GM19397 (cell line): ENCODE measurements at regions not wholly inside any gene's neighbourhood (a gene's known extent, or its start where the extent isn't known, plus 50 kb on each side); places are given as distances from the start of the nearest gene placed in this dataset.
"Not testable (repeated sequence)": the region's sequence is repeated elsewhere in the genome, so short reads cannot be mapped to it uniquely, and the experiment has no call there.

Experiments used
- ATAC-seq: cut with Tn5 transposase; IDR thresholded peaks from one replicate; pipeline ENCODE4 v1.9.1; 2021; ENCODE audit warnings: mild to moderate bottlenecking, moderate library complexity; ENCODE audit not compliant: unreplicated experiment

DNA sequence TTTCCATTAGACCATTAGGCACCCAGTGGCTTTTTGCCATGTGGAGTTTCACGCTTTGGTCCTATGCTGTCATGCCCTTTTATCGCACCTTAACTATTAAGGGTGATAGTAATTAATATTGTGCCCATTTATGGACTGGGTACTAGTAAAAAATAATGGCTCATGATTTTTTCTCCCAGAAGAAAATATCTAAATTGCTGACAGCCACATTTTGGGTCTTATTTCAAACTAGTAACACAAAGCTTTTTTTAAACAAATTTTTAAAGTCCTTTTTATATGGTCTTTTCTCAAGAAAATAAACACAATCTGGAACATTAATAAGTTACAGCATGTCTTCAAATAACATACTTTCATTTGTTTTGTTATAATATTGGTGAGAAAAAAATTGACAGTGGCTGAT is 179.7 kb downstream of the ANKRD7 start:
- no peak for ATAC-seq

GRCh38 chr7:118418433-118418832 is 193.9 kb downstream of the ANKRD7 start:
- no peak for ATAC-seq

GRCh38 chr7:118420888-118421287 is 196.4 kb downstream of the ANKRD7 start:
- ATAC-seq: no peak

DNA sequence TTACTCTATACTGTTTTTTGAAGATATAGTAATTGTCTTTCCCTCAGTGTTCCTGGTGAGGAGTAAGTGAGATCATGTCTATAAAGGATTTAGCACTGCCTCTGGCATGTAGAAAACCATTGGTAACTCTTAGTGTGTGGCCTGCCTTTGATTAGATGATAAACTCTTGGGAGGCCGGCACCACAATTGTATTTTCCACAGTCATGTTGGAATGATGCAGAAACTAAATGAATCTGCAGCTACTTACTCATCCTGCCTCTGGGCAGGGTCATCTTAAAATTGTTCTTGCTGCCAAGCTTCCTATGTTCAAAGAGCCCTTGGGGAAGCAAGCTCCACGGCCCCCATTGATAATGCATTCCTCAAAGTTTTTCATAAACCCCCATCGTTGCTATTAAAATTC is 204.6 kb downstream of the ANKRD7 start:
- no peak for ATAC-seq

DNA sequence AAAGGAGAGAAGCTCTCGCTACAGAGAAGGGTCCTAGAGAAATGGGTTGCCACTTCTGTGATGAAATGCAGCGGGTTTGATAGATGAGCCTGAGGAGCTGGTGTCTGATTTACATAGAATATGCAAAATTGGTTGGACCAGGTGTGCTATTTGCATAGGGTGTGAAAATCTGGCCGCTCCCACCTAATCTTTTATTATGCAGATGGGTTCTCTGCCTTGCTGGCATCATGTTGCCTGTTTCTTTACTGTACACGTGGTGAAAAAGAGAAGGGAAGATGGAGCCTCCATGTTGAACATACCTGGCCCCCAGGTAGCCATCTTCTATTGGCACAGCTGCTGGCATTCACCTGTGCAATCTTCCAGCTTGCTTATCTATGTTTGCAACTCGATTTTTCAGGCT is 212.2 kb downstream of the ANKRD7 start:
- no peak for ATAC-seq

GRCh38 chr7:118449030-118449429 is 224.5 kb downstream of the ANKRD7 start:
- not testable (repeated sequence) for ATAC-seq

- ATAC-seq: no peak
Observed at GRCh38 chr7:118449797-118450567, 225.5 kb downstream of the ANKRD7 start.

GRCh38 chr7:118452128-118452527 is 227.6 kb downstream of the ANKRD7 start:
- no peak for ATAC-seq

- ATAC-seq: no peak
Observed at GRCh38 chr7:118467381-118467780, 242.9 kb downstream of the ANKRD7 start.

DNA sequence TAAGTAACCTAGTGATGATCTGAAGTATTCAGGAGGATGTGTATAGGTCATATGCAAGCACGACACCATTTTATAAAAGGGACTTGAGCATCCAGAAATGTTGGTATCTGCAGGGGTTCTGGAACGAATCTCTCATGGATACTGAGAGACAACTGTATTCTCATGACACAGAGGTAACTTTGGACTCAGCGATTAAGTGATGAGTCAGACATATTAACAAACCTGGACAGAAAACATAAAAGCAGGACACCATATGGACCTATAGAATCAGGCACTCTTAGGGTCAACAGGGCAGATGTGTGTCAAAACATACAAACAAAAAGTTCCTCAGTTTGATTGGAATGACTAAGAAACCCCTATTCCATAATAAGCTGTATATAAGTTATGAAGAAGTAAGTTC is 248.1 kb downstream of the ANKRD7 start:
- no peak for ATAC-seq

DNA sequence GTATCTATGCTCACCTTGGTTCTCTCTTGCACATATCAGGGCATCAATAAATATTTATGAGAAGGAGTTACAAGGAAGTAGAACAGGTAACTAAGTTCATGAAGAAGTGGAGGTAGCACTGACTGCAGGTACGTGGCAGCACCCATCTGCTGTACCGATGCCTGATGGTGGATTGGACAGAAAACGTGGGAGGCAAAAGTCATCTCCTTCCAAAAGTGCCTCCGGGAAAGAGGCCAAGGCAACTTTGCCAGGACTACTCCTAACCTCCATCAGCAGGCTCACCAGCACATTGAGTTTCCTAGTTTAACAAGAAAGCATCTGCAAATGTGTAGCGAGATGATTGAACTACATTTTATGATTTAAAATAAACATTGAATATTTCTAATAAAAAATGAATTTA is 248.8 kb downstream of the ANKRD7 start:
- ATAC-seq: no peak

DNA sequence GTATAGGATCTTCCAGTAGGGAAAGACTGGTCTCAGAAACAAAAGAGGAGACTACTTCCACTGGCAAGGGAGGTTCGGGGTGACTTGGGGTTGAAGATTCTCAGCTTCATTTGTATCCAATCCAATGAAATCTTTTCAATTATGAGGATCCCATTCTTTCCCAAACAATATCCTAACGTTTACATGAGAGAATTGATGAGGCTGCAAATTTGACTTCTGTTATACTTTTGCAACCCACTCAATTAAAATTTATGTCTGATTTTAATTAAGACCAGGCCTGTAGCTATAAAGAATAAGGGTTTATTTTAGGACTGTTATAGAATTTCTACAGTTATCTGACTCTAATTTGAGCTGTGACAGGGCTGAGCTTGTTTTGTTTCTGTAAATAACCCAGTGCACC is 251.5 kb downstream of the ANKRD7 start:
- no peak for ATAC-seq

DNA sequence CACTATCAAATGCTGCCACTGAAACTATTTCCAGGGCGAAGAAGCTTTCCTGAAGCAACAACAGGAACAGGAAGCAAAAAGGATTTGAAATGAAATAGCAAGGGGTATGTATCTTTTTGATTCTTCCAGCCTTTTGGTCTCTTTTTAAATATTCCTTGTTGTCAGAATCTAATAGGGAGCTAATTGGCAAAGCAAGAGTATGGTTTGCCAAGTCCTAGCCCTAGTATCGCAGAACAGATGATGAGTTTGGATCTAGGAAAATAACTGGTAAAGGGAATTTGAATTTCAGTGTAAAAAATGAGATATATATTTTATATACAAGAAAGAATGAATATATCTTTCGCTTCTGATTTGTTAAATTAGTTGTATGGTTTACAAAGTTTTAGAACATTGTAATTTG is 252.5 kb downstream of the ANKRD7 start:
- ATAC-seq: no peak

- ATAC-seq: no peak
Observed at GRCh38 chr7:118478236-118478635, 253.7 kb downstream of the ANKRD7 start.

- ATAC-seq: no peak
Observed at GRCh38 chr7:118478931-118479330, 254.4 kb downstream of the ANKRD7 start.

GRCh38 chr7:118492466-118492865 is 268.0 kb downstream of the ANKRD7 start:
- no peak for ATAC-seq

DNA sequence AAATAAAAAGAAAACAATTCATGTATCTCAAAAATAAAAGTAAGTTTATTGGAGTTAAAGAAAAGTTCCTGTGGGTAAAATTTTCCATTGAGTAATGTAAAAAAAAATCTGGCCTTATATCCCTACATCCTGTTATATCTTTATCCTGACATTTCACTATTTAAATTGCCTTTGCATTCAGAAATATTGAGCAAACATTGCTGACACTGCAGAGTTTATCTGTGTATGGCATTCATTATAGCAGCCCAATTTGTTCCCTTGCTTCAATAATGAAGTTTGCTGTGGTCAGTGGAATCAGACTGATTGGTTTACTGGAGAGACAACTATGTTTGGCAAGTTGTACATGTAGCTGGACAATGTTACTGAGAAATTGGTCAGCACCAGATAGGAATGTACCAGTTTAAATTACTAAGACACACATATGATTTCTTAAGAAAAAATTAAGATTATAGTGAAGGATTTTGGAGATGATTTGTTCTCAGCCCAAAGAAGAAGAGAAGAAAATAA is 271.7 kb downstream of the ANKRD7 start:
- no peak for ATAC-seq

DNA sequence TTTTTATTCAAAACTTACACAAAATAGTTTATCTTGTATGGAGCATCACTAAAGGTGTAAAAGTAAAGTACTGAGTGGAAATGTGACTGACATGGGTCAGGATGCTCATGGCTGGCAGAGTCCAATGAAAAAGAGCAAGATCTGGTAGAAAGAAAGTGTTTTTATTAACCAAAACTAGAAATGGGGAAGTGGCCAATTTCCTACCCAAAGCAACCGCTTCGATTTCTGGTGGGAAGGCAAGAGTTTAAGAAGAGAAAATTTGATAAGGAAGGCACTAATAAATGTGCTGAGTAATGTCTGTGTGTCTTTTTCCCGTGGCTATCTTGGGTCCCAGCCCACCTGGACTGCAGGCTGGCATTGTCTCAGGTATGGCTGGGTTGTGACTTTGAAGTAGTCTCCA is 277.7 kb downstream of the ANKRD7 start:
- no peak for ATAC-seq

GRCh38 chr7:118511146-118511545 is 286.6 kb downstream of the ANKRD7 start:
- ATAC-seq: no peak

DNA sequence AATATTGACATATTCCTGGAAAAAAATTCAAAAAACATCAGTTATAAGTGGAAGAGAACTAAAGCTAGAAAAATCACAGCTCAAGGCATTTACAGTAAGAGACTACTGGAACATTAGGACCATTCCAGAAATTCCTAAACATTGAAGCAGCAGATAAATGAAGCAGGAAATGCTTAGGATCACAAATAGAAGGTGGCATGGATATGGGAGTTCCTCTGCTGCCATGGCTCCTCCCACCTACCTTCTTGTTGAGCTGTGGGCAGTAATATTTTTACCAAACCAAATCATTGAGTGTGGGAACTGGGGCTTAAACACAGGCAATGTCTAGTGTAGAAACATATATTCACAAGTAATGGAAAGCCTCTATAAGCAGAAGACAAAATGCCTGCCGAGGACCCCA is 292.8 kb downstream of the ANKRD7 start:
- no peak for ATAC-seq

DNA sequence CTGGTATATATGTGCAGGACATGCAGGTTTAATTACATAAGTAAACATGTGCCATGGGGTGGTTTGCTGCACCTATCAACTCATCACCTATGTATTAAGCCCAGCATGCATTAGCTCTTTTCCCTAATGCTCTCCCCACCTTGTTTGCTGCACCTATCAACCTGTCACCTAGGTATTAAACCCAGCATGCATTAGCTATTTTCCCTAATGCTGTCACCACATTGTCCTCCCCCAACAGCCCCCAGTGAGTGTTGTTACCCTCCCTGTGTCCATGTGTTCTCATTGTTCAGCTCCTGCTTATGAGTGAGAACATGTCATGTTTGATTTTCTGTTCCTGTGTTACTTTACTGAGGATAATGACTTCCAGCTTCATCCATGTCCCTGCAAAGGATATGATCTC is 300.5 kb downstream of the ANKRD7 start:
- no peak for ATAC-seq

GRCh38 chr7:118531566-118531965 is 307.1 kb downstream of the ANKRD7 start:
- ATAC-seq: no peak

DNA sequence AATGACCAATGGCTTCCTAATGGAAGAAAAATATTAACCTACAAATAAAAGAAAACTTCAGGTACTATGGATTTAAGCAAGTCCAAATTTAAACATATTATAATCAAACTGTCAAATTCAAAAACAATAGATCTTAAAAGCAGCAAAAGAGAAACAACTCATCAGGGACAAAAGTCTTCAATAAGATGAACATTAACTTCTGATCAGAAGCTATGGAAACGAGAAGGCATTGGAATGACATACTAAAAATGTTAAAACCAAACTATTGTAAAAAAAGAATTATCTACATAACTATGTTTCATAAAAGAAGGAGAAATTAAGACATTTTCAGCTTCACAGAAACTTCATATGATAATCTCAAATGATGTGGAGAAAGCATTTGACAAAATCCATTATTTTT is 334.7 kb downstream of the ANKRD7 start:
- ATAC-seq: no peak
